ENCODE measurements at regions not wholly inside any gene's neighbourhood (a gene's known extent, or its start where the extent isn't known, plus 50 kb on each side); places are given as distances from the start of the nearest gene placed in this dataset.

GRCh38 chr6:156515242-156515641 is 261.9 kb upstream of the ARID1B start:
- Histone ChIP-seq H3K27me3 (ENCODE audit: control insufficient read depth in 2 of 2, insufficient read depth in 2 of 2, low read length in 2 of 2) (no peaks in the 10 kb centered on the region), H3K9me3 (ENCODE audit: control insufficient read depth in 2 of 3, low read length in 3 of 3) (no peaks in the 10 kb centered on the region), H3K36me3 (ENCODE audit: control insufficient read depth in 2 of 3, insufficient read depth in 3 of 3, low read length in 3 of 3) (no peaks in the 10 kb centered on the region), H3K4me1 (ENCODE audit: control insufficient read depth in 2 of 2, insufficient read depth in 2 of 2, low read length in 2 of 2) (no peaks in the 10 kb centered on the region), H3K4me3 (ENCODE audit: low read length) (no peak overlapping the region), H3K27ac (ENCODE audit: low read depth, low read length) (no peak overlapping the region)
- peaks cover 0 to 22% (median 7%) of the 10 kb centered on the region in 11 donors for H3K9me3 Mint-ChIP-seq
- DNase-seq (no peak), ATAC-seq (no peak)
- H3K4me1 Mint-ChIP-seq = peaks cover 0 to 2% (median 0%) of the 10 kb centered on the region in 7 donors
- no peak overlapping the region for H3K27ac Mint-ChIP-seq
- H3K36me3 Mint-ChIP-seq = peaks cover 0 to 16% (median 3%) of the 10 kb centered on the region in 5 donors
- POLR2A ChIA-PET = no interaction called here
- peaks cover 0 to 18% (median 7%) of the 10 kb centered on the region in 5 donors for H3K27me3 Mint-ChIP-seq
- no peak overlapping the region for H3K4me3 Mint-ChIP-seq
- CTCF ChIA-PET = no interaction called here
- intact Hi-C loops (cut with micrococcal nuclease) = no loop called here

- ChIA-PET POLR2A (no interaction called here), CTCF (no interaction called here)
- Mint-ChIP-seq H3K27ac (no peak overlapping the region), H3K9me3 (peaks cover 0 to 9% (median under 1%) of the 10 kb centered on the region in 11 donors), H3K27me3 (peaks cover 0 to 26% (median 16%) of the 10 kb centered on the region in 5 donors), H3K4me1 (peaks cover 0 to 5% (median 0%) of the 10 kb centered on the region in 7 donors), H3K36me3 (peaks cover 0 to 9% (median 2%) of the 10 kb centered on the region in 5 donors), H3K4me3 (no peak overlapping the region)
- intact Hi-C loops (cut with micrococcal nuclease) = no loop called here
- no peaks in the 10 kb centered on the region for H3K27me3 ChIP-seq (ENCODE audit: control insufficient read depth in 2 of 2, insufficient read depth in 2 of 2, low read length in 2 of 2)
- DNase-seq = no peak
- no peaks in the 10 kb centered on the region for H3K36me3 ChIP-seq (ENCODE audit: control insufficient read depth in 2 of 3, insufficient read depth in 3 of 3, low read length in 3 of 3)
- H3K27ac ChIP-seq (ENCODE audit: low read depth, low read length) = no peak overlapping the region
- H3K9me3 ChIP-seq (ENCODE audit: control insufficient read depth in 2 of 3, low read length in 3 of 3) = no peaks in the 10 kb centered on the region
- ATAC-seq = no peak
- no peaks in the 10 kb centered on the region for H3K4me1 ChIP-seq (ENCODE audit: control insufficient read depth in 2 of 2, insufficient read depth in 2 of 2, low read length in 2 of 2)
- no peak overlapping the region for H3K4me3 ChIP-seq (ENCODE audit: low read length)
Measured at GRCh38 chr6:156513504-156513903, 263.7 kb upstream of the ARID1B start.

- intact Hi-C loops (cut with micrococcal nuclease) = no loop called here
Measured at GRCh38 chr6:156511570-156511969, 265.6 kb upstream of the ARID1B start.

GRCh38 chr6:156511051-156511450 is 266.1 kb upstream of the ARID1B start:
- H3K36me3 ChIP-seq (ENCODE audit: control insufficient read depth in 2 of 3, insufficient read depth in 3 of 3, low read length in 3 of 3) = no peaks in the 10 kb centered on the region
- peaks cover 0 to 5% (median 0%) of the 10 kb centered on the region in 7 donors for H3K4me1 Mint-ChIP-seq
- H3K27ac ChIP-seq (ENCODE audit: low read depth, low read length) = no peak overlapping the region
- no peak overlapping the region for H3K27ac Mint-ChIP-seq
- no peak overlapping the region for H3K4me3 ChIP-seq (ENCODE audit: low read length)
- H3K27me3 Mint-ChIP-seq = peaks cover 0 to 28% (median 18%) of the 10 kb centered on the region in 5 donors
- H3K4me1 ChIP-seq (ENCODE audit: control insufficient read depth in 2 of 2, insufficient read depth in 2 of 2, low read length in 2 of 2) = no peaks in the 10 kb centered on the region
- DNase-seq (no peak), ATAC-seq (no peak)
- H3K4me3 Mint-ChIP-seq = no peak overlapping the region
- no peaks in the 10 kb centered on the region for H3K36me3 Mint-ChIP-seq
- no peaks in the 10 kb centered on the region for H3K9me3 ChIP-seq (ENCODE audit: control insufficient read depth in 2 of 3, low read length in 3 of 3)
- POLR2A ChIA-PET = no interaction called here
- no peaks in the 10 kb centered on the region for H3K9me3 Mint-ChIP-seq
- intact Hi-C loops (cut with micrococcal nuclease) = no loop called here
- CTCF ChIA-PET = no interaction called here
- H3K27me3 ChIP-seq (ENCODE audit: control insufficient read depth in 2 of 2, insufficient read depth in 2 of 2, low read length in 2 of 2) = no peaks in the 10 kb centered on the region

More at GRCh38 chr6:156511570-156511969, 265.6 kb upstream of the ARID1B start:
- Histone ChIP-seq H3K4me3 (ENCODE audit: low read length) (no peak overlapping the region), H3K9me3 (ENCODE audit: control insufficient read depth in 2 of 3, low read length in 3 of 3) (no peaks in the 10 kb centered on the region), H3K27ac (ENCODE audit: low read depth, low read length) (no peak overlapping the region), H3K36me3 (ENCODE audit: control insufficient read depth in 2 of 3, insufficient read depth in 3 of 3, low read length in 3 of 3) (no peaks in the 10 kb centered on the region), H3K4me1 (ENCODE audit: control insufficient read depth in 2 of 2, insufficient read depth in 2 of 2, low read length in 2 of 2) (no peaks in the 10 kb centered on the region), H3K27me3 (ENCODE audit: control insufficient read depth in 2 of 2, insufficient read depth in 2 of 2, low read length in 2 of 2) (no peaks in the 10 kb centered on the region)
- peaks cover 0 to 5% (median 0%) of the 10 kb centered on the region in 7 donors for H3K4me1 Mint-ChIP-seq
- no peaks in the 10 kb centered on the region for H3K36me3 Mint-ChIP-seq
- H3K27me3 Mint-ChIP-seq = peaks cover 0 to 28% (median 23%) of the 10 kb centered on the region in 5 donors
- no peak overlapping the region for H3K4me3 Mint-ChIP-seq
- no peak overlapping the region for H3K27ac Mint-ChIP-seq
- ATAC-seq (no peak), DNase-seq (no peak)
- H3K9me3 Mint-ChIP-seq = no peaks in the 10 kb centered on the region
- ChIA-PET POLR2A (no interaction called here), CTCF (no interaction called here)

GRCh38 chr6:156510242-156510641 is 266.9 kb upstream of the ARID1B start:
- no peaks in the 10 kb centered on the region for H3K36me3 Mint-ChIP-seq
- no peak overlapping the region for H3K4me3 ChIP-seq (ENCODE audit: low read length)
- no peak for DNase-seq

GRCh38 chr6:156509496-156509895 is 267.7 kb upstream of the ARID1B start:
- no peak for ATAC-seq
- no peaks in the 10 kb centered on the region for H3K36me3 ChIP-seq (ENCODE audit: control insufficient read depth in 2 of 3, insufficient read depth in 3 of 3, low read length in 3 of 3)
- Mint-ChIP-seq H3K36me3 (no peaks in the 10 kb centered on the region), H3K9me3 (no peaks in the 10 kb centered on the region), H3K27me3 (peaks cover 0 to 28% (median 13%) of the 10 kb centered on the region in 5 donors), H3K27ac (no peak overlapping the region), H3K4me3 (no peak overlapping the region), H3K4me1 (peaks cover 0 to 5% (median 0%) of the 10 kb centered on the region in 7 donors)
- no peaks in the 10 kb centered on the region for H3K9me3 ChIP-seq (ENCODE audit: control insufficient read depth in 2 of 3, low read length in 3 of 3)
- no peak for DNase-seq
- POLR2A ChIA-PET = interaction anchor here (0.6 kb wide), 1 partner anchor 14 kb away, joined by 3 read pairs; no protein-coding TSS in a partner anchor
- CTCF ChIA-PET = no interaction called here
- no peak overlapping the region for H3K4me3 ChIP-seq (ENCODE audit: low read length)
- no peaks in the 10 kb centered on the region for H3K27me3 ChIP-seq (ENCODE audit: control insufficient read depth in 2 of 2, insufficient read depth in 2 of 2, low read length in 2 of 2)
- intact Hi-C loops (cut with micrococcal nuclease) = no loop called here
- H3K27ac ChIP-seq (ENCODE audit: low read depth, low read length) = no peak overlapping the region
- no peaks in the 10 kb centered on the region for H3K4me1 ChIP-seq (ENCODE audit: control insufficient read depth in 2 of 2, insufficient read depth in 2 of 2, low read length in 2 of 2)

More at GRCh38 chr6:156510242-156510641, 266.9 kb upstream of the ARID1B start:
- H3K27me3 Mint-ChIP-seq = peaks cover 0 to 28% (median 13%) of the 10 kb centered on the region in 5 donors
- Histone ChIP-seq H3K27ac (ENCODE audit: low read depth, low read length) (no peak overlapping the region), H3K36me3 (ENCODE audit: control insufficient read depth in 2 of 3, insufficient read depth in 3 of 3, low read length in 3 of 3) (no peaks in the 10 kb centered on the region), H3K4me1 (ENCODE audit: control insufficient read depth in 2 of 2, insufficient read depth in 2 of 2, low read length in 2 of 2) (no peaks in the 10 kb centered on the region), H3K9me3 (ENCODE audit: control insufficient read depth in 2 of 3, low read length in 3 of 3) (no peaks in the 10 kb centered on the region), H3K27me3 (ENCODE audit: control insufficient read depth in 2 of 2, insufficient read depth in 2 of 2, low read length in 2 of 2) (no peaks in the 10 kb centered on the region)
- H3K9me3 Mint-ChIP-seq = no peaks in the 10 kb centered on the region
- ChIA-PET CTCF (no interaction called here), POLR2A (no interaction called here)
- intact Hi-C loops (cut with micrococcal nuclease) = no loop called here
- H3K27ac Mint-ChIP-seq = no peak overlapping the region
- H3K4me1 Mint-ChIP-seq = peaks cover 0 to 5% (median 0%) of the 10 kb centered on the region in 7 donors
- H3K4me3 Mint-ChIP-seq = no peak overlapping the region
- ATAC-seq = no peak

GRCh38 chr6:156508923-156509322 is 268.3 kb upstream of the ARID1B start:
- ChIA-PET CTCF (no interaction called here), POLR2A (interaction anchor here (0.5 to 0.6 kb wide), 2 partner anchors 14 to 1100 kb away, joined by 3 to 4 read pairs; no protein-coding TSS in a partner anchor)
- Mint-ChIP-seq H3K27me3 (peaks cover 0 to 28% (median 13%) of the 10 kb centered on the region in 5 donors), H3K4me3 (no peak overlapping the region), H3K9me3 (no peaks in the 10 kb centered on the region), H3K27ac (no peak overlapping the region), H3K4me1 (peaks cover 0 to 5% (median 0%) of the 10 kb centered on the region in 7 donors), H3K36me3 (no peaks in the 10 kb centered on the region)
- intact Hi-C loops (cut with micrococcal nuclease) = no loop called here
- Histone ChIP-seq H3K4me3 (ENCODE audit: low read length) (no peak overlapping the region), H3K9me3 (ENCODE audit: control insufficient read depth in 2 of 3, low read length in 3 of 3) (no peaks in the 10 kb centered on the region), H3K27ac (ENCODE audit: low read depth, low read length) (no peak overlapping the region), H3K27me3 (ENCODE audit: control insufficient read depth in 2 of 2, insufficient read depth in 2 of 2, low read length in 2 of 2) (no peaks in the 10 kb centered on the region), H3K36me3 (ENCODE audit: control insufficient read depth in 2 of 3, insufficient read depth in 3 of 3, low read length in 3 of 3) (no peaks in the 10 kb centered on the region), H3K4me1 (ENCODE audit: control insufficient read depth in 2 of 2, insufficient read depth in 2 of 2, low read length in 2 of 2) (no peaks in the 10 kb centered on the region)
- ATAC-seq (no peak), DNase-seq (peak in 3 of 9 donors; percentile 3 to 9 (median 7))

Measured in naive thymus-derived CD4-positive, alpha-beta T cell (primary cell).